Suppressor macrophage treated with lipopolysaccharide for 1 hour (primary cell): ENCODE measurements at regions not wholly inside any gene's neighbourhood (a gene's known extent, or its start where the extent isn't known, plus 50 kb on each side); places are given as distances from the start of the nearest gene placed in this dataset.
"Not testable (repeated sequence)": the region's sequence is repeated elsewhere in the genome, so short reads cannot be mapped to it uniquely, and the experiment has no call there.

Experiments
- DNase-seq, 3 donors: peaks; one replicate each; pipeline ENCODE4 v3.0.0-alpha.2; 2020 to 2022

- no peak for DNase-seq
Measured at GRCh38 chr6:71733970-71734899, 152.1 kb upstream of the RIMS1 start.

GRCh38 chr6:71737953-71738352 lies 148.4 kb upstream of the RIMS1 start:
- DNase-seq = no peak

- DNase-seq = no peak
Measured at GRCh38 chr6:71745525-71745924, 140.8 kb upstream of the RIMS1 start.

- DNase-seq = no peak
Measured at GRCh38 chr6:71766146-71766760, 120.1 kb upstream of the RIMS1 start.

- DNase-seq = no peak
Measured at GRCh38 chr6:71766796-71767195, 119.6 kb upstream of the RIMS1 start.

- DNase-seq = no peak
Measured at GRCh38 chr6:71768356-71768755, 118.0 kb upstream of the RIMS1 start.

- DNase-seq = no peak
Measured at GRCh38 chr6:71808865-71809264, 77.5 kb upstream of the RIMS1 start.

- DNase-seq = no peak
Measured at GRCh38 chr6:71810880-71811279, 75.5 kb upstream of the RIMS1 start.

- DNase-seq = no peak
Measured at GRCh38 chr6:71822625-71823024, 63.7 kb upstream of the RIMS1 start.

GRCh38 chr6:71832110-71832764 lies 54.1 kb upstream of the RIMS1 start:
- not testable (repeated sequence) for DNase-seq
